Gastrocnemius medialis (tissue), 4 donors: ENCODE measurements at regions not wholly inside any gene's neighbourhood (a gene's known extent, or its start where the extent isn't known, plus 50 kb on each side); places are given as distances from the start of the nearest gene placed in this dataset.

Experiments used
- CTCF ChIP-seq, 5 experiments: fragments of 450-650 bp in 3 of 5; fragments of 200-600 bp in 2 of 5; sonication (generic) in 2 of 5; IDR thresholded peaks in 4 of 5; conservative IDR thresholded peaks in 1 of 5; 1 replicate in 4 of 5; 2 replicates in 1 of 5; pipeline ENCODE4 v1.5.1; 2016 to 2019; ENCODE audit warnings: antibody characterized with exemption in 5 of 5, mild to moderate bottlenecking in 3 of 5, moderate library complexity in 3 of 5
- POLR2A ChIP-seq, 2 donors: fragments of 450-650 bp; IDR thresholded peaks; one replicate each; pipeline ENCODE4 v1.6.1; 2017; ENCODE audit warnings: antibody characterized with exemption in 2 of 2, mild to moderate bottlenecking in 2 of 2, moderate library complexity in 2 of 2

GRCh38 chr5:39678534-39678933, 253.8 kb upstream of the DAB2 start:
- TF ChIP-seq CTCF (IDR thresholded peaks at IDR 0.05 in 4 of 5, conservative IDR thresholded peaks at IDR 0.05 in 1 of 5) (no peak), POLR2A (IDR thresholded peaks at IDR 0.05) (no peak)
